ENCODE measurements at regions not wholly inside any gene's neighbourhood (a gene's known extent, or its start where the extent isn't known, plus 50 kb on each side); places are given as distances from the start of the nearest gene placed in this dataset.

- Histone ChIP-seq H3K4me1 (ENCODE audit: control insufficient read depth, extremely low read depth, insufficient read depth, low read length) (no peaks in the 10 kb centered on the region), H3K79me2 (ENCODE audit: control insufficient read depth, insufficient read depth, low read length) (no peaks in the 10 kb centered on the region), H3K9me3 (replicated peaks; ENCODE audit: control insufficient read depth, insufficient read depth, low read length) (no peaks in the 10 kb centered on the region), H3K9ac (replicated peaks; ENCODE audit: extremely low read depth, insufficient read depth, low read length) (no peak overlapping the region), H2AFZ (ENCODE audit: low read depth, low read length) (no peak overlapping the region), H4K20me1 (replicated peaks; ENCODE audit: control insufficient read depth, extremely low read depth, insufficient read depth, low read length) (no peaks in the 10 kb centered on the region), H3K27ac (ENCODE audit: insufficient read depth, low read depth, low read length) (no peak overlapping the region), H3K36me3 (ENCODE audit: control insufficient read depth in 2 of 2, extremely low read depth in 1 of 2, insufficient read depth in 2 of 2, low read length in 2 of 2) (no peaks in the 10 kb centered on the region), H3K4me3 (replicated peaks in 1 of 3; ENCODE audit: insufficient read depth in 1 of 3, low read depth in 1 of 3, low read length in 3 of 3) (no peak overlapping the region), H3K9me1 (replicated peaks; ENCODE audit: control insufficient read depth, extremely low read depth, insufficient read depth, low read length) (no peaks in the 10 kb centered on the region), H3K4me2 (ENCODE audit: insufficient read depth, low read length) (no peak overlapping the region), H3K27me3 (ENCODE audit: control insufficient read depth in 2 of 2, insufficient read depth in 2 of 2, low read length in 2 of 2) (peaks cover 0 to 12% of the 10 kb centered on the region in 2 experiments)
- no TSS peak for BruUV-seq (replicated peaks)
- FAIRE-seq (no peak), DNase-seq (ENCODE audit: low read depth, low spot score) (no peak)
- POLR2A ChIA-PET = no interaction called here
- TF ChIP-seq FOS (IDR thresholded peaks at IDR 0.05; ENCODE audit: borderline replicate concordance, insufficient read depth, low read length) (no peak), MAX (IDR thresholded peaks at IDR 0.05; ENCODE audit: insufficient read depth, insufficient read length) (no peak), MYC (IDR thresholded peaks at IDR 0.05; ENCODE audit: low read depth, low read length) (no peak), GATA2 (IDR thresholded peaks at IDR 0.05; ENCODE audit: insufficient read depth, insufficient read length, low read depth, low read length) (no peak), EZH2 (IDR thresholded peaks at IDR 0.05; ENCODE audit: borderline replicate concordance, low read depth, low read length, severe bottlenecking) (no peak), CTCF (IDR thresholded peaks at IDR 0.05; ENCODE audit: extremely low read depth in 1 of 2, insufficient read depth in 1 of 2, low read depth in 1 of 2, low read length in 2 of 2) (no peak), POLR2A (IDR thresholded peaks at IDR 0.05; ENCODE audit: low read depth, low read length) (no peak), POLR2AphosphoS5 (IDR thresholded peaks at IDR 0.05; ENCODE audit: insufficient read depth, low read depth, low read length) (no peak), JUN (IDR thresholded peaks at IDR 0.05; ENCODE audit: borderline replicate concordance, insufficient read depth, insufficient read length, low read depth) (no peak)
- CTCF ChIA-PET = no interaction called here
- dilution Hi-C loops (cut with MboI; ENCODE audit: extremely low pct_ligation_motif_present, low sequenced_read_pairs) = no loop called here
- intact Hi-C loops (cut with micrococcal nuclease) = no loop called here
Observed at GRCh38 chr4:17097362-17097761, 198.9 kb upstream of the LDB2 start.
